Choroid plexus epithelial cell (primary cell): ENCODE measurements at regions not wholly inside any gene's neighbourhood (a gene's known extent, or its start where the extent isn't known, plus 50 kb on each side); places are given as distances from the start of the nearest gene placed in this dataset.

Experiments used
- DNase-seq: peaks from one replicate; pipeline ENCODE4 v3.0.0-alpha.2; 2010; ENCODE audit warnings: low read depth
- H3K4me3 ChIP-seq: 2 replicates; pipeline ENCODE4 v1.5.1; 2011; ENCODE audit warnings: low read depth, mild to moderate bottlenecking, control low read depth, low read length, moderate library complexity
- TF ChIP-seq, protein P1 (sequence below): conservative IDR thresholded peaks from 2 replicates; pipeline ENCODE4 v1.5.1; 2011; ENCODE audit warnings: low read depth, mild to moderate bottlenecking, control low read depth, inconsistent platforms, low read length, moderate library complexity

DNA sequence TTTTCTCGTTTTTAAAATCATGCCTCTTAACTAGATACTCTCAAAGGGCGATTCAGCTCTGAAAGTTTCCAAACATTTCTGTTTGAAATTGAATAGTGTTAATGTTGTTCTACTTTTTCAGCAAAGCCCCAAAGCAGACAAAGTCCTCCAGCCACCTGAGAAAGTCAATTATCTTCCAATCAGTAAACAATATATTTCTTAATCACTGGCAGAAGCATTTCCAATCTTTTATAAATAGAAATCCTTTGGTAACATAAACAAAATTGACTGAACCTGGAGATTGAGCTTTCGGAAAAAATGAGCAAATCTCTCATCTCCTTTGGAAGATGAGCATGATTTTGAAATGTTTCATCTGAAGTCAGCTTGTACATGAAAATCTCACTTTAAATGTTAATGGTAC is 84.4 kb upstream of the FIBIN start:
- no peak overlapping the region for H3K4me3 ChIP-seq
- no peak for DNase-seq
- TF ChIP-seq, protein P1, sequence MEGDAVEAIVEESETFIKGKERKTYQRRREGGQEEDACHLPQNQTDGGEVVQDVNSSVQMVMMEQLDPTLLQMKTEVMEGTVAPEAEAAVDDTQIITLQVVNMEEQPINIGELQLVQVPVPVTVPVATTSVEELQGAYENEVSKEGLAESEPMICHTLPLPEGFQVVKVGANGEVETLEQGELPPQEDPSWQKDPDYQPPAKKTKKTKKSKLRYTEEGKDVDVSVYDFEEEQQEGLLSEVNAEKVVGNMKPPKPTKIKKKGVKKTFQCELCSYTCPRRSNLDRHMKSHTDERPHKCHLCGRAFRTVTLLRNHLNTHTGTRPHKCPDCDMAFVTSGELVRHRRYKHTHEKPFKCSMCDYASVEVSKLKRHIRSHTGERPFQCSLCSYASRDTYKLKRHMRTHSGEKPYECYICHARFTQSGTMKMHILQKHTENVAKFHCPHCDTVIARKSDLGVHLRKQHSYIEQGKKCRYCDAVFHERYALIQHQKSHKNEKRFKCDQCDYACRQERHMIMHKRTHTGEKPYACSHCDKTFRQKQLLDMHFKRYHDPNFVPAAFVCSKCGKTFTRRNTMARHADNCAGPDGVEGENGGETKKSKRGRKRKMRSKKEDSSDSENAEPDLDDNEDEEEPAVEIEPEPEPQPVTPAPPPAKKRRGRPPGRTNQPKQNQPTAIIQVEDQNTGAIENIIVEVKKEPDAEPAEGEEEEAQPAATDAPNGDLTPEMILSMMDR: no peak

- H3K4me3 ChIP-seq: no peak overlapping the region
- TF ChIP-seq, protein P1: no peak
- no peak for DNase-seq
Measured at GRCh38 chr11:26909991-26910591, 83.8 kb upstream of the FIBIN start.

- H3K4me3 ChIP-seq: no peak overlapping the region
- no peak for DNase-seq
- TF ChIP-seq, protein P1: no peak
Measured at GRCh38 chr11:26914968-26915367, 78.9 kb upstream of the FIBIN start.

DNA sequence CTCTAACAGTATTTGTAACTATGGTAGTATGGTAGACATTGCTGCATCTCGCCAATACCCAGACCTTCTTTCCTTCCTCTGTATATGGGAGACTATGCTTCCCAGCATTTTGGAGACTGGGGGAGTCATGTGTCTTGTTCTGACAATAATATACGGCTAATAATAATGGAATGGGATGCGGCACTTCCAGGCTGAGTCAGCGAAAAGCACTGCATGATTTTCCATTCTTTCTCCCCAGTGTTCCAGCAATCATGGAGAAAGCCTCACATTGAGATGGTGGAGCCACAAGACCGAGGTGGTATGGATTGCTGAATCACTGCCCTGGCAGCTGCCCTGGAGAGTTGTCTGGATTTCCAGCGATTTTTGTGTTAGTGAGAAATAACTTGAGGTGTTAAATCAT is 77.1 kb upstream of the FIBIN start:
- TF ChIP-seq, protein P1: no peak
- no peak for DNase-seq
- H3K4me3 ChIP-seq: no peak overlapping the region

- TF ChIP-seq, protein P1: no peak
- DNase-seq: no peak
- no peak overlapping the region for H3K4me3 ChIP-seq
Measured at GRCh38 chr11:26928582-26928981, 65.3 kb upstream of the FIBIN start.

- TF ChIP-seq, protein P1: no peak
- H3K4me3 ChIP-seq: no peak overlapping the region
- peak; percentile 60 for DNase-seq
Measured at GRCh38 chr11:26929806-26930517, 64.0 kb upstream of the FIBIN start.

GRCh38 chr11:26930518-26931247 is 63.2 kb upstream of the FIBIN start:
- no peak overlapping the region for H3K4me3 ChIP-seq
- TF ChIP-seq, protein P1: no peak
- peak; percentile 91 for DNase-seq
